ENCODE measurements at regions not wholly inside any gene's neighbourhood (a gene's known extent, or its start where the extent isn't known, plus 50 kb on each side); places are given as distances from the start of the nearest gene placed in this dataset.

GRCh38 chr5:167177736-167178135 is 1113.7 kb upstream of the WWC1 start:
- no peak for DNase-seq (ENCODE audit: low read depth in 4 of 4, low spot score in 1 of 4)

DNA sequence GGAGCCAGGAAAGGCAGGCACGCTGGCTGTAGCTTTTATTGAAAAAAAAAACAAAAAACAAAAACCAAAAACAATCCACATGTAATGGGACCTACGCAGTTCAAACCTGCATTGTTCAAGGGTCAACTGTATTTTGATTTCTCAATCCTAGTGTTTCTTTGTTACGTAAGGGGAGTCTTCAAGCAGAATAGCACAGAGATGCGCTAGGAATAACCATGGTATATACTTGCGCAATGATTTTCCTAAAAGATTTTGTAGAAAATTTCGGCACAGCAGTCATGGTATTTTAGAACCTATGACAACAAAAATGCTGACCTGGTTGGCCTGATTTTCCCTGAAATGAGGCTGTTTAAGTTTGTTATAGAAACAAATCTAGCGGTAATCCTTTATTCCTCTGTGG is 1110.5 kb upstream of the WWC1 start:
- DNase-seq (ENCODE audit: low read depth in 4 of 4, low spot score in 1 of 4), result no peak

DNA sequence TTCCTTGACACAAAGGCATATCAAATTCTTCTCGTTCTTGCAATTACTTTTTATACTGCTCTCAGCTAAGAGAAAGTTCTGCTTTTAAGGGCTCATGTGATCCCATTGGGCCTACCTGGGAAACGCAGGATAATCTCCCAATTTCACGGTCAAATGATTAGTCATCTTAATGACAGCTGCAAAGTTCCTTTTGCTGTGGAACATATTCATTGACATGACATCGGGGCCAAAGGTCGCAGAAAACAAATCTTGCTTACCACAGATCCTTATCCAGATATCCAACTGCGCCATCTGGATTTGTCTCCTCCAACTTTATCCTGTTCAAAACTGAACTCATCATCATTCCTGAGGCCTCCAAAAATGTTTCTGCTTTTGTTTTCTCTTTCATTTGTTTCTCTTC is 1085.6 kb upstream of the WWC1 start:
- DNase-seq (ENCODE audit: low read depth in 4 of 4, low spot score in 1 of 4), result no peak

DNA sequence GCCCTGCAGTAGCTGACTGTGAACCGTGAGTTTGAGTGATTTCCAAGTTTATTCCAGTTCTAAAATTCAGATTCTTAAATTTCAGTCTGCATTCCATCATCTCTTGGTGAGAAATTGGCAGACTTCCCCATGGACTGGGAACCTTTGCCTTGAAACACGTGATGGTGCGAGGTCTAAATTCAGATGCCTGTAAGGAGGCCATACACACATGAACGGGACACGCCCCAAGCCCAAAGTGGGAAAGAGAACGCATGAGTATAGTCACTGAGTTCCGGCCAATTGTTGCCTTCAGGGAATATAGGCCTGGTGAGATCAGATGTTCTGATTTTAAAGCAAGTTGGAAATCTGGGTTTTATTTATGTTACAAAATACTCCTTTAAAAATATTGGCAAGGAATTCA is 1084.4 kb upstream of the WWC1 start:
- no peak for DNase-seq (ENCODE audit: low read depth in 4 of 4, low spot score in 1 of 4)

GRCh38 chr5:167208911-167209310 is 1082.5 kb upstream of the WWC1 start:
- no peak for DNase-seq (ENCODE audit: low read depth in 4 of 4, low spot score in 1 of 4)

GRCh38 chr5:167217097-167217743 is 1074.2 kb upstream of the WWC1 start:
- no peak for DNase-seq (ENCODE audit: low read depth in 4 of 4, low spot score in 1 of 4)

GRCh38 chr5:167219298-167219697 is 1072.1 kb upstream of the WWC1 start:
- DNase-seq (ENCODE audit: low read depth in 4 of 4, low spot score in 1 of 4), result no peak

- no peak for DNase-seq (ENCODE audit: low read depth in 4 of 4, low spot score in 1 of 4)
These were observed 1065.1 kb upstream of the WWC1 start for GRCh38 chr5:167226386-167226785.

DNA sequence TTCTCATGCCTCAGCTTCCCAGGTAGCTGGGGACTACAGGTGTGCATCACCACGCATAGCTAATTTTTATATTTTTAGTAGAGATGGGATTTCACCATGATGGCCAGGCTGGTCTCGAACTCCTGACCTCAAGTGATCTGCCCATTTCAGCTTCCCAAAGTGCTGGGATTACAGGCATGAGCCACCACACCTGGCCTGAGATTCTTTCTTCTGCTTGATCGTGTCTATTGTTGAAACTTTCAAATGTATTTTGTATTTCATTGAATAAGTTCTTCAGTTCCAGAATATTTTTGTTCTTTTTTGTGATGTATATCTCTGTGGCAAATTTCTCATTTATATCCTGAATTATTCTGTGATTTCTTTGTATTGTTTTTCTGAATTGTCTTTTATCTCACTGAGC is 1063.3 kb upstream of the WWC1 start:
- DNase-seq (ENCODE audit: low read depth in 4 of 4, low spot score in 1 of 4), result no peak

- DNase-seq (ENCODE audit: low read depth in 4 of 4, low spot score in 1 of 4), result no peak
These were observed 1061.7 kb upstream of the WWC1 start for GRCh38 chr5:167229751-167230150.

DNA sequence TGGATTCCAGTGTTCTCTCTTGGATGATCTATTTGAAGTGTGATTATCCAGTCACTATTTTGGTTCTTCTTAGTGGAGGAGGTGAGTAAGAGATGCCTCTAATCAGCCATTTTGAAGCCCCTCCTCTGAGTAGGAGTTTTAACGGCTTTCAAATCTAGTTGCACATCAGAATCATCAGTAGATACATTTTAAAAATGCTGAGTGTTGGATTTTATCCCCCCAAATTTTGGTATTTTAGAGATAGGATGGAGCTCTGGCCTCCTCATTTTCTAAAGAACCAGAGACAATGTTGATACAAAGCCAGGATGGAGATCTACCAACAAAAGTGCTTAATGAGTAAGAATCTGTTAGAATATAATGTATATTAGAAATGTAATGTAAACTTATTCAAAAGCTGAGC is 1061.0 kb upstream of the WWC1 start:
- no peak for DNase-seq (ENCODE audit: low read depth in 4 of 4, low spot score in 1 of 4)

DNA sequence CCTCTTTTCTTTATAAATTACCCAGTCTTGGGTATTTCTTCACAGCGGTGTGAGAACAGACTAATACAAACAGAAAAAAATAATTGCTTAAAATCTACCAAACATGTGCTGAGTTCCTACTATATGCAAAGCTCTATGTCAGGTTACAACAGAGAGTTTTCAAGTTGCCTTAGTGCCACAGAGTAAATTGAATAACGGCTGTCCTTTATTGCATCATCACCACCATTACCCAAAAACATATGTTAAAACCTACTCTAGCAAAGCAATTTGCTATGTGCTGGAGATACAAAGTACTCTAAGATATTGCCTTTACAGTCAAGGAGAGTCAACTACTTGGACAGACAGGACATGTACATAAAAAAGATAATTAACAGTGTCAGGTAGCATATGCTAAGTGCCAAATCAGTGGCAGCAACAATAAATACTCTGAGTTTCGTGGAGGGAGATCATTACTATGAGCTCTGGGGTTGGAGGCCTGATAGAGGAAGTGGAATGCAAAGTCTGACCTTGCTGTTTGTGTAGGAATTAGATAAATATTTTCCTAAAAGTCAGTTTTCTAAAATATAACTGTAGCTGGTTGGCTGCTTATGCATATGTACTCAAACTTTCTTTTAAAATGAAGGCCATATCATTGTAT is 1058.7 kb upstream of the WWC1 start:
- DNase-seq (ENCODE audit: low read depth in 4 of 4, low spot score in 1 of 4), result no peak

GRCh38 chr5:167233507-167234220 is 1057.8 kb upstream of the WWC1 start:
- DNase-seq (ENCODE audit: low read depth in 4 of 4, low spot score in 1 of 4), result no peak

DNA sequence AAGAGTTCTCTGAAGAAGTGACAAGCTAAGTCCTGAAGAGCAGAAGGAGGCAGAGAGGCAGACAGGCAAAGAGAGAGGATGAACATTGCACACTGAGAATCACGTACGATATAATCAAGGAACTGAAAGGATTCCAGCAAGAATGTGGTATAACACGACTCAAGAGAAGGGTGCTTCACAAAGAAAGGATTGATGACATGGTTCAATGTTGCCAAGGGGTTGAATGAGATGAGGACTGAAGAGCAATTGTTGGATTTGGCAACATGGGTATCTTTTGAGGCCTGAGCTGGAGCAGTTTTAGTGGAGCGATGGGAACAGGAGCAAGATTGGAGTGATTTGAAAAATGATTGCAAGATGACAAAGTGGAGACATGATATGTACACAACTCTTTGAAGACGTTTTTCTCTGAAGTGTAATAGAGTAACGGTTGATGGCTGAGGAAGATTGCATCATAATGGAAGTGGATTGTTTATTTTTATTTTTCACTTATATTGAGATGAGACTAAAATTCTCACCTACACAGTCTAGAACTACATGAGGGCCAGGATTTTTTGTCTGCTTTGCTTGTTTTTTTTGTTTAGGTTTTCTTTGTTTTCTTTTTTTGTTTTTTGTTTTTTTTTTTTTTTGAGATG is 1049.9 kb upstream of the WWC1 start:
- no peak for DNase-seq (ENCODE audit: low read depth in 4 of 4, low spot score in 1 of 4)

DNA sequence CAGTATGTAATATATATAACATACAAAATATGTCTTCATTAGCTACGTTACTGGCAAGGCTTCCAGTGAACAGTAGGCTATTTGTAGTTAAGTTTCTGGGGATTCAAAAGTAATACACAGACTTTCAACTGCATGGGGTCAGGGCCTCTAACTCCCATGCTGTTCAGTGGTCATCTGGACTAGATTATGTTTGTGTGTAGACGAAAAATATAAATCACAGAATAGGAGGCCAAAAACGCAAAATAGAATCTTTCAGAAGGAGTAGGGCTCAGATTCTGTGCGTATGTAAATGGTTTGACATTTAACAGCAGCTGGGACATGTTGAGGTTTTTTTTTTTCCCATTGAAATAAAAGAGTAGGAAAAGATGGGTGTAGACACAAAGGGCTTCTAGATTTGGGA is 1048.7 kb upstream of the WWC1 start:
- DNase-seq (ENCODE audit: low read depth in 4 of 4, low spot score in 1 of 4), result no peak

DNA sequence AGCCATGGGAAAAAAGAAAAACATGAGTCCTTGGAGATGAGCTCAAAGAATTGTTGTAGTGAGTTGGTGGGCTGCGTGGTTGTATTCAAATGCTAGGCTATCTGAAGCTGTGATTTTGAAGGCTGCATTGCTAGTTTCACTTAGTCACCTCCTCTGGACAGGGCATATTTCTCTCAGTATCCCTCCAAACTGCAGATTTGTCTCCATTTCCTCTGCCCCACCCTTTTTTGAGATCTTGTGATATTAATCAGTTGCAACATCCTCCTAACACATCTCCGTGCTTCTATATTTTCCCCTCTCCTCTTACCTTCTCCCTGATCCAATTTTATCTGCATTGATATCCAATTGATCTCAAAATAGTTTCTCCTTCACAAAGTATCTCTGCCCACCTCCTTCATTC is 1048.0 kb upstream of the WWC1 start:
- no peak for DNase-seq (ENCODE audit: low read depth in 4 of 4, low spot score in 1 of 4)

DNA sequence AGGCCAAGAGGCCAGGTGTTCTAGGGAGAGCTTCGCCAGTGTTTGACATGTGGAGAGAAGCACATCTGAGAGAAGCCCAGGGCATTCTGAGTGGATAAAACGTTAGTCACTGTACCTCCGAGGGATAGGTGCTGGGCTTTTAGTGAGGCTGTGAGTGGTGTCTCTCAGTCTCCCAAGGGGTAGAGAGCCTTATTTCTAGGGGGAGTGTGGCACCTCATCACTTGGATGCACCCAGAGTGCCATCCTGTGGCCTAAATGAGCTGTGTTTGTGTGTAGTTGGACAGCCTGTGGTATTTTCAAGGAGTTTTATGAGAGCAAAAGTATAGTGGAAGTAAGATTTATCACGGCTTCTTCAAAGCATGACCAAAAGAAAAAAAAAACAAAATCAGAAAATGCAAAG is 1046.9 kb upstream of the WWC1 start:
- no peak for DNase-seq (ENCODE audit: low read depth in 4 of 4, low spot score in 1 of 4)

DNA sequence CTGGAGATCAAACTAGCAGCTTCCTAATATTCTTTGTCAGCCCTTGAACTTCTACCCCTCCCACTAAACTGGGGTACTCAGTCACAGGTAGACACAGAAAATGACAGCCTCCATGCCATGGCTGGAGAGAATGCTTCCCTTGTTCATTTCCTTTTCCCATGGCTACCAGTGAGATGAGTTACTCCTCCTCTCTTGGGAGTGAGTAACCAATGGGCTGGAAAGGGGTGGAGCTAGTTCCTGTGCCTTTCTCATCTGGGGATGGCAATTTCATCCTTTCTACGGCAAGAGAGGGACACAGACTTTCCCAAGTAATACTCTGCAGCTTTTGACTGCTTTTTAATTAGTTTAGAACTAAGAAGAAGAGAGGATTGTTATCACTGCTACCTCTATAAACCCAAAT is 1045.6 kb upstream of the WWC1 start:
- no peak for DNase-seq (ENCODE audit: low read depth in 4 of 4, low spot score in 1 of 4)

DNA sequence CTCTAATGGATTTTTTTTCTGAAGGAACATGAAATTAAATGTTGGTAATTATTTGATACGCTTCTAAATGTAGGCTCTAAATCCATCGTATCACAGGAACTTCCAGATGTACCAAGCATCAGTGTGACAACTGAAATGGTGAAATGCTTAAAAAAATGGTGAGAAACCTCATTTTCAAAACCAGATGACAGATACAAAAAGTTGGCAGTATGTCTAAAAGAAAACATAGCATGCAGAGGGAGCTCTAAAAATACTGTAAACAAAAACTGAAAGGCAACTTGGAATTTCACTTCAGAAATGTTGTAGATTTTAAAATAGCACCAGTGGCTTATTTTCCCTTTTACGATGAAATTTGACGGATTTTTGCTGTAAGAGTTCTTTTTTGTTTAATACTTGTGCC is 1043.6 kb upstream of the WWC1 start:
- no peak for DNase-seq (ENCODE audit: low read depth in 4 of 4, low spot score in 1 of 4)

DNA sequence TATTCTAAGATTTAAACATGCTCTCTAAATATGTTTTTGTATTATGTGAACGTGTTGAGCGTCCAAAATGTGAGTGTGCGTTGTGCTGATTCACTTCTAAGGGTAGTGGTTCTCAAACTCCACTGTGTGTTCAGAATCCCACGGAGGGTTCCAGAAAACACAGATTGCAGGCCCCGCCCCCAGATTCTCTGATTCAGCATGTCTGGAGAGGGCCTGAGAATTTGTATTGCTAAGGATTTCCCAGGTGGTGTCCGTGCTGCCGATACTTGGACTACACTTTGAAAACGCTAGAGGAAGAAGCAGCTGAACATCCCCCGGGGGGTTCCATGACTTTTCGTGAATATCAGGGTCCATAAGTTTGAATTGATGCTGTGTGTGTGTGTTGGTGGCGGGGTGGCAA is 1043.2 kb upstream of the WWC1 start:
- DNase-seq (ENCODE audit: low read depth in 4 of 4, low spot score in 1 of 4), result no peak

DNA sequence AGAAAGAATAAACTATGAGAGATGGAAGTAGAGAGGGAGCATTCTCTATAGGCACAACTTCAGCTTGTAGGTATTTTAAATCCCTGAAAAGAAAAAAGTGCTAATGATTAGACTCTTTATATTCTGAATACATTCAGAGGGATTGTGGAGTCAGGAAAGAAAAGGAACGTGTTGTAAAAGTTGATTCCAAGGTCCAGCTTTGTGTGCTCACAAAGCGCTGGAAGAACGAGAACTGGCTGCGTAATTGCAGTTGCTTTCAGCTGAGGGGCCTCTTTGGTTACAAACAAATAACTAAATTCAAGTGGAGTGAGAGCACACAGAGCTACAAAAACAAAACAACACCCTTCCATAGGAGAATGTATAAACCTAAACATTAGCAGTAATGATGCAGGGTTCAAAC is 1040.4 kb upstream of the WWC1 start:
- DNase-seq (ENCODE audit: low read depth in 4 of 4, low spot score in 1 of 4), result no peak

- DNase-seq (ENCODE audit: low read depth in 4 of 4, low spot score in 1 of 4), result no peak
These were observed 1037.3 kb upstream of the WWC1 start for GRCh38 chr5:167254132-167254531.
